ENCODE measurements at regions not wholly inside any gene's neighbourhood (a gene's known extent, or its start where the extent isn't known, plus 50 kb on each side); places are given as distances from the start of the nearest gene placed in this dataset.

- peak; percentile 26 for DNase-seq
These were observed 67.3 kb upstream of the NUP50 start for GRCh38 chr22:45096256-45096907.

GRCh38 chr22:45097061-45097460, 66.7 kb upstream of the NUP50 start:
- no peak for DNase-seq

GRCh38 chr22:45098056-45098455, 65.7 kb upstream of the NUP50 start:
- no peak for DNase-seq

DNA sequence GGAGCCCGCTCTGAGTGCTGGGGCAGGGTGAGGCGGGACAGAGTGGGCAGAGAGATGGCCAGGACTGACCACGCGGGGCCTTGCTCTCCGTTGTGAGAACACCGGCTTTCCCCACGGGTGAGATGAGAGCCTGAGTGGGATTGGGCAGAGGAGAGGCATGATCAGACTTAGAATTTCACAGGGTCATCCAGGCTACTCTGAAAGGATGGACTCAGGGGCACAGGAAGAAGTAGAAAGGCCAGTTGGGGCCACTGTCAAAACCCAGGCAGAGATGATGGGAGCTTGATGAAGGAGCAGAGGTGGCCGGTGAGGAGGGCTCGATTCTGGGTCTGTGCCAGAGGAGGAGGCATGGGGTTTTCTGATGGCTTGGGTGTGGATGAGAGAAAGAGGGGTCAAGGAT, 63.8 kb upstream of the NUP50 start:
- DNase-seq = no peak

- peak; percentile 21 for DNase-seq
These were observed 62.1 kb upstream of the NUP50 start for GRCh38 chr22:45101515-45102227.

GRCh38 chr22:45102896-45103420, 60.8 kb upstream of the NUP50 start:
- no peak for DNase-seq

GRCh38 chr22:45103756-45104155, 60.0 kb upstream of the NUP50 start:
- no peak for DNase-seq

GRCh38 chr22:45104313-45104712, 59.4 kb upstream of the NUP50 start:
- DNase-seq = no peak

GRCh38 chr22:45105281-45105702, 58.4 kb upstream of the NUP50 start:
- DNase-seq = no peak

- DNase-seq = no peak
These were observed 56.1 kb upstream of the NUP50 start for GRCh38 chr22:45107671-45108070.

DNA sequence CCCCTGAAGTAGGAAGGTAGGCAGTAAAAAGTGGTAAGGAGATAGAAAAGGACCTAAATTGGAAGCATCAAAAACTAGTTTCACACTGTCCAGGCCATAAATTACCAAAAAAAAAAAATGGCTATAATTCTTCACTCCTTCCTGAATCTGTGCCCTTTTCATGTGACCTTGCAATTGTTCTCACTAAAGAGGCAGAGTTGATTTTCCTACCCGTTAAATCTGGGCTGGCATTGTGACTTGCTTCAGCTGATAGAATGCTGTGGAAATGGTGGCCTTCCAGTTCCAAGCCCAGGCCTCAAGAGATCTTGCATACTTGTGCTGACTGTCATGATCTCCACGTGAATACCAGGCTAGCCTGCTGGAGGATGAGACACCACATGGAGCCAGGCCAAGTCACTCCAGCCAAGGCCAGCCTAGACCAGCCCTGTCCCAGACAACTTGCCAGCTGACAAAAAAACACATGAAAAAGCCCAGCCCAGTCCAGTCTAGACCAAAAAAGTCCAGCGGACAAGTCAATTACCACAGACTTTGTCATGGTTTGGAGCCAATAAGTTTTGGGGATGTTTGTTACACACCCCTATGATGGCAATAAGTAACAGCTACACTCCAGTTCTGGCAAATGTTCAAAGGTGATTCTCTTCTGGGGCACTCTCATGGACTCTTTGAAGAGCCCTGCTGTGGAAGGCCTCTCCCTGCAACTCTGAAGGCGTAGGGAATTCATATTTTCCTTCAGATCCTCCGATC, 51.4 kb upstream of the NUP50 start:
- no peak for DNase-seq

All from NCI-H2107 (cell line).